ENCODE measurements at regions not wholly inside any gene's neighbourhood (a gene's known extent, or its start where the extent isn't known, plus 50 kb on each side); places are given as distances from the start of the nearest gene placed in this dataset.
"Not testable (repeated sequence)": the region's sequence is repeated elsewhere in the genome, so short reads cannot be mapped to it uniquely, and the experiment has no call there.

GRCh38 chr6:139990856-139991465, 616.5 kb upstream of the CITED2 start:
- no peak for DNase-seq (ENCODE audit: low read depth)

- DNase-seq (ENCODE audit: low read depth), result no peak
These were observed 615.7 kb upstream of the CITED2 start for GRCh38 chr6:139990026-139990686.

GRCh38 chr6:139988685-139989084, 614.2 kb upstream of the CITED2 start:
- DNase-seq (ENCODE audit: low read depth), result no peak

- DNase-seq (ENCODE audit: low read depth), result no peak
These were observed 612.6 kb upstream of the CITED2 start for GRCh38 chr6:139987091-139987490.

GRCh38 chr6:139985236-139985815, 610.9 kb upstream of the CITED2 start:
- no peak for DNase-seq (ENCODE audit: low read depth)

GRCh38 chr6:139984317-139984716, 609.9 kb upstream of the CITED2 start:
- DNase-seq (ENCODE audit: low read depth), result no peak

- DNase-seq (ENCODE audit: low read depth), result no peak
These were observed 609.3 kb upstream of the CITED2 start for GRCh38 chr6:139983555-139984276.

GRCh38 chr6:139982652-139983295, 608.3 kb upstream of the CITED2 start:
- DNase-seq (ENCODE audit: low read depth), result no peak

- DNase-seq (ENCODE audit: low read depth), result no peak
These were observed 607.7 kb upstream of the CITED2 start for GRCh38 chr6:139982195-139982594.

- no peak for DNase-seq (ENCODE audit: low read depth)
These were observed 607.3 kb upstream of the CITED2 start for GRCh38 chr6:139981768-139982181.

- DNase-seq (ENCODE audit: low read depth), result no peak
These were observed 606.7 kb upstream of the CITED2 start for GRCh38 chr6:139981066-139981624.

GRCh38 chr6:139980631-139981030, 606.2 kb upstream of the CITED2 start:
- DNase-seq (ENCODE audit: low read depth), result not testable (repeated sequence)

GRCh38 chr6:139979021-139979725, 604.7 kb upstream of the CITED2 start:
- DNase-seq (ENCODE audit: low read depth), result no peak

GRCh38 chr6:139977887-139978332, 603.5 kb upstream of the CITED2 start:
- no peak for DNase-seq (ENCODE audit: low read depth)

- DNase-seq (ENCODE audit: low read depth), result no peak
These were observed 599.4 kb upstream of the CITED2 start for GRCh38 chr6:139973669-139974344.

GRCh38 chr6:139972116-139972515, 597.7 kb upstream of the CITED2 start:
- DNase-seq (ENCODE audit: low read depth), result no peak

- no peak for DNase-seq (ENCODE audit: low read depth)
These were observed 596.1 kb upstream of the CITED2 start for GRCh38 chr6:139970591-139970991.

GRCh38 chr6:139967497-139967896, 593.0 kb upstream of the CITED2 start:
- no peak for DNase-seq (ENCODE audit: low read depth)

- no peak for DNase-seq (ENCODE audit: low read depth)
These were observed 590.9 kb upstream of the CITED2 start for GRCh38 chr6:139965393-139965792.

GRCh38 chr6:139964737-139965136, 590.3 kb upstream of the CITED2 start:
- no peak for DNase-seq (ENCODE audit: low read depth)
